CD14-positive monocyte (primary cell): ENCODE measurements at regions not wholly inside any gene's neighbourhood (a gene's known extent, or its start where the extent isn't known, plus 50 kb on each side); places are given as distances from the start of the nearest gene placed in this dataset.

Experiments used
- DNase-seq, 3 donors: peaks; one replicate each; pipeline ENCODE4 v3.0.0-alpha.2; 2011 to 2022
- H2AFZ ChIP-seq: 2 replicates; pipeline ENCODE4 v1.6.0; 2012; ENCODE audit warnings: mild to moderate bottlenecking, low read depth, low read length, inconsistent platforms; ENCODE audit not compliant: insufficient read depth, poor library complexity, severe bottlenecking
- H3K27ac ChIP-seq, 2 donors: 1 replicate in 1 of 2; 2 replicates in 1 of 2; pipeline ENCODE4 v1.5.1; 2012 to 2013; ENCODE audit warnings: low read length in 2 of 2, control low read depth in 1 of 2, inconsistent platforms in 1 of 2, low read depth in 1 of 2, mild to moderate bottlenecking in 1 of 2
- H3K27me3 ChIP-seq, 2 donors: one replicate each; pipeline versions ENCODE4 v1.6.0 to v1.6.1; 2011 to 2013; ENCODE audit warnings: low read length in 2 of 2; ENCODE audit not compliant: control insufficient read depth in 2 of 2, insufficient read depth in 2 of 2
- H3K36me3 ChIP-seq, 2 donors: replicated peaks in 1 of 2; 1 replicate in 1 of 2; 2 replicates in 1 of 2; pipeline versions ENCODE4 v1.5.1 to v1.6.1; 2012 to 2013; ENCODE audit warnings: low read length in 2 of 2, control low read depth in 1 of 2, inconsistent platforms in 1 of 2, mild to moderate bottlenecking in 1 of 2; ENCODE audit not compliant: insufficient read depth in 2 of 2, control insufficient read depth in 1 of 2
- H3K4me1 ChIP-seq, 2 donors: 1 replicate in 1 of 2; 2 replicates in 1 of 2; pipeline versions ENCODE4 v1.5.1 to v1.6.1; 2012 to 2013; ENCODE audit warnings: low read length in 2 of 2, control low read depth in 1 of 2, inconsistent platforms in 1 of 2, mild to moderate bottlenecking in 1 of 2, moderate library complexity in 1 of 2; ENCODE audit not compliant: insufficient read depth in 2 of 2, control insufficient read depth in 1 of 2
- H3K4me2 ChIP-seq: replicated peaks from 2 replicates; pipeline ENCODE3; 2012; ENCODE audit warnings: low read length, moderate library complexity, mild to moderate bottlenecking; ENCODE audit not compliant: poor library complexity, severe bottlenecking; ENCODE audit errors: extremely low read depth
- H3K4me3 ChIP-seq, 3 experiments: fragments of 200-600 bp in 1 of 3; sonication (generic) in 1 of 3; replicated peaks in 1 of 3; 1 replicate in 2 of 3; 2 replicates in 1 of 3; pipeline ENCODE4 v1.5.1; 2011 to 2013; ENCODE audit warnings: low read length in 3 of 3, mild to moderate bottlenecking in 3 of 3, control low read depth in 2 of 3, low read depth in 2 of 3, inconsistent platforms in 1 of 3, moderate library complexity in 1 of 3
- H3K79me2 ChIP-seq: 2 replicates; pipeline ENCODE4 v1.6.0; 2012; ENCODE audit warnings: mild to moderate bottlenecking, control low read depth, inconsistent platforms, low read length, moderate library complexity; ENCODE audit not compliant: insufficient read depth
- H3K9ac ChIP-seq: 2 replicates; pipeline ENCODE4 v1.6.0; 2017; ENCODE audit warnings: low read length, mild to moderate bottlenecking; ENCODE audit not compliant: insufficient read depth, poor library complexity, severe bottlenecking
- H3K9me3 ChIP-seq, 2 donors: replicated peaks in 1 of 2; 1 replicate in 1 of 2; 2 replicates in 1 of 2; pipeline versions ENCODE4 v1.5.1 to v1.6.1; 2012 to 2013; ENCODE audit warnings: low read length in 2 of 2, control low read depth in 1 of 2; ENCODE audit not compliant: control insufficient read depth in 1 of 2, insufficient read depth in 1 of 2
- H4K20me1 ChIP-seq: 2 replicates; pipeline ENCODE4 v1.6.0; 2012; ENCODE audit warnings: mild to moderate bottlenecking, low read length, control low read depth, moderate library complexity; ENCODE audit not compliant: insufficient read depth
- H3K27ac Mint-ChIP-seq, 7 donors: one replicate each; pipeline ENCODE4 v1.8.0; 2020; ENCODE audit warnings: mild to moderate bottlenecking in 7 of 7, mixed read lengths in 7 of 7, moderate library complexity in 6 of 7, inconsistent platforms in 2 of 7
- H3K27me3 Mint-ChIP-seq, 3 donors: one replicate each; pipeline ENCODE4 v1.8.0; 2021 to 2022; ENCODE audit warnings: low read depth in 3 of 3, mild to moderate bottlenecking in 3 of 3, mixed read lengths in 3 of 3, moderate library complexity in 3 of 3, inconsistent platforms in 1 of 3
- H3K36me3 Mint-ChIP-seq, 2 donors: one replicate each; pipeline ENCODE4 v1.8.0; 2020; ENCODE audit warnings: mixed read lengths in 2 of 2, inconsistent platforms in 1 of 2, mild to moderate bottlenecking in 1 of 2
- H3K4me1 Mint-ChIP-seq: one replicate; pipeline ENCODE4 v1.8.0; 2020; ENCODE audit warnings: mild to moderate bottlenecking, mixed read lengths
- H3K4me3 Mint-ChIP-seq, 2 donors: one replicate each; pipeline ENCODE4 v1.8.0; 2020; ENCODE audit warnings: mild to moderate bottlenecking in 2 of 2, mixed read lengths in 2 of 2, moderate library complexity in 1 of 2
- H3K9me3 Mint-ChIP-seq, 7 donors: one replicate each; pipeline ENCODE4 v1.8.0; 2020 to 2022; ENCODE audit warnings: mixed read lengths in 7 of 7, mild to moderate bottlenecking in 6 of 7, moderate library complexity in 6 of 7, inconsistent platforms in 2 of 7
- CTCF ChIP-seq: fragments of 200-600 bp; IDR thresholded peaks from one replicate; pipeline ENCODE4 v1.8.0; 2022; ENCODE audit warnings: antibody characterized with exemption, mild to moderate bottlenecking
- WGBS: methylation state at CpG from one replicate; pipeline ENCODE4 v1.1.5; 2013; ENCODE audit warnings: missing lambda C conversion rate; ENCODE audit not compliant: insufficient coverage; 5-methylcytosine and 5-hydroxymethylcytosine counted together
- intact Hi-C, 2 donors: fragments of 100-400 bp; cut with micrococcal nuclease; formaldehyde crosslinking; loops; one replicate each; pipeline versions ENCODE4 v1.15.0 to v1.15.1; 2023

- H2AFZ ChIP-seq = no peak overlapping the region
- no peak for DNase-seq
These were observed 728.7 kb downstream of the CCDC85A start for GRCh38 chr2:56912490-56912889.

DNA sequence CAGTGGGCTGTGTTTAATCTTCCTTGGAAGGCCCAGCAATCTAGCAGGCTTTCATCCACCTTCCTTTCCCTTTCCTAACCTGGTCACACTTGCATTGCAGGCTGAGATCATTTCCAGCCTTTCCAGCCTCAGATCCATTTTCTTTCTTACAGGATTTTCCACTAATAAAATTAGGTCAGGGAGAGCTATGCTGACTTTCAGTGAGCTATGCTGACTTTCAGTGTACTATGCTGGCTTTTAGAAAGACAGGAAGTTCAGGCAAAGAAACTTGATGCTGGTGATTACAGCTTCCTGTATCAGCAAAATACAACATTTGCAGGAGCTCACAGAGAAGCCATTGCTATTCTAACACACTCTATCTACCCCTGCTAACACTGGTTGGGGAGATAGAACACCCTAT lies 735.0 kb downstream of the CCDC85A start:
- no peak overlapping the region for H3K27ac Mint-ChIP-seq

More at GRCh38 chr2:56912490-56912889, 728.7 kb downstream of the CCDC85A start:
- H3K36me3 ChIP-seq = no peaks in the 10 kb centered on the region
- TF ChIP-seq CTCF = no peak
- Mint-ChIP-seq H3K4me1 (no peaks in the 10 kb centered on the region), H3K27me3 (no peaks in the 10 kb centered on the region), H3K36me3 (no peaks in the 10 kb centered on the region), H3K9me3 (peaks cover 0 to 17% (median 8%) of the 10 kb centered on the region in 7 donors), H3K4me3 (no peak overlapping the region), H3K27ac (no peak overlapping the region)
- H3K4me1 ChIP-seq = no peaks in the 10 kb centered on the region
- no peaks in the 10 kb centered on the region for H3K79me2 ChIP-seq
- no peak overlapping the region for H3K9ac ChIP-seq
- intact Hi-C loops = no loop called here
- no peaks in the 10 kb centered on the region for H3K27me3 ChIP-seq
- no peak overlapping the region for H3K4me2 ChIP-seq
- WGBS = 100% methylated on average over 1 of the region's 4 CpGs
- H3K4me3 ChIP-seq = no peak overlapping the region
- H3K27ac ChIP-seq = no peak overlapping the region
- H4K20me1 ChIP-seq = no peaks in the 10 kb centered on the region
- H3K9me3 ChIP-seq = peaks cover 0 to 4% of the 10 kb centered on the region in 2 donors

More for the DNA sequence above, 735.0 kb downstream of the CCDC85A start:
- DNase-seq = no peak
- no peak overlapping the region for H3K4me3 Mint-ChIP-seq
- H3K36me3 Mint-ChIP-seq = no peaks in the 10 kb centered on the region
- intact Hi-C loops = no loop called here
- Histone ChIP-seq H3K9me3 (peaks cover 0 to 3% of the 10 kb centered on the region in 2 donors), H3K4me2 (no peak overlapping the region), H4K20me1 (no peaks in the 10 kb centered on the region), H3K36me3 (no peaks in the 10 kb centered on the region), H3K9ac (no peak overlapping the region), H3K79me2 (no peaks in the 10 kb centered on the region), H3K4me1 (no peaks in the 10 kb centered on the region), H2AFZ (no peak overlapping the region), H3K4me3 (no peak overlapping the region), H3K27me3 (no peaks in the 10 kb centered on the region), H3K27ac (no peak overlapping the region)
- no peaks in the 10 kb centered on the region for H3K4me1 Mint-ChIP-seq
- TF ChIP-seq CTCF = no peak
- peaks cover 0 to 19% (median 8%) of the 10 kb centered on the region in 7 donors for H3K9me3 Mint-ChIP-seq
- H3K27me3 Mint-ChIP-seq = no peaks in the 10 kb centered on the region
